ENCODE measurements at regions not wholly inside any gene's neighbourhood (a gene's known extent, or its start where the extent isn't known, plus 50 kb on each side); places are given as distances from the start of the nearest gene placed in this dataset.

DNA sequence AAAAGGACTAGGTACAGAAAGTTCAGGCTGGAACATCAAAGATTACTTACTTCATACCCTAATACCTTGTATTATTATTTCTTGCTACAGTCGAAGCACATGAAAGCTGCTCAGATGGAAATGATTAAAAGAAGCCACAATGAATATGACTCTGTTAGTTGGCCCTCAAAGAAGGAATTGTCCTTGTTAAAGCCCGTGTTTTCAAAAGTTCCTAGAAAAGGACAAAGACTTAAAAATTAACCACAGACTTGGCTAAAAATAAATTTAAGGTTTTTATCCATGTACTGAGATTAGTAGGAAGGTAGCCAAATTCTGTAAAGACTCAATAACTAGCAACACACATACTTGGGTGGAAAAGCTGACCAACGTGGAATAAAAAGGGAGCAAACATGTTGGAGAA, 251.0 kb upstream of the RARB start:
- no peaks in the 10 kb centered on the region for H3K4me1 ChIP-seq (ENCODE audit: control insufficient read depth, insufficient read depth, low read length)
- no peaks in the 10 kb centered on the region for H3K9me3 Mint-ChIP-seq
- H3K27me3 Mint-ChIP-seq (ENCODE audit: insufficient read depth): peaks cover 4% of the 10 kb centered on the region
- WGBS, 2 experiments (ENCODE audit: insufficient coverage in 1 of 2, insufficient read length in 1 of 2): 84% methylated on average over 3 of the region's 3 CpGs; no CpG with 5 or more reads in 1 of the 2 experiments
- no peaks in the 10 kb centered on the region for H3K9me3 ChIP-seq (ENCODE audit: control insufficient read depth, low read length)
- no peaks in the 10 kb centered on the region for H3K27me3 ChIP-seq (ENCODE audit: control insufficient read depth, insufficient read depth, low read length, poor library complexity, severe bottlenecking)
- H3K27ac Mint-ChIP-seq: no peak overlapping the region
- H3K4me3 Mint-ChIP-seq: no peak overlapping the region
- no peak for DNase-seq
- peaks cover 15% of the 10 kb centered on the region for H3K4me1 Mint-ChIP-seq
- TF ChIP-seq, protein P1, sequence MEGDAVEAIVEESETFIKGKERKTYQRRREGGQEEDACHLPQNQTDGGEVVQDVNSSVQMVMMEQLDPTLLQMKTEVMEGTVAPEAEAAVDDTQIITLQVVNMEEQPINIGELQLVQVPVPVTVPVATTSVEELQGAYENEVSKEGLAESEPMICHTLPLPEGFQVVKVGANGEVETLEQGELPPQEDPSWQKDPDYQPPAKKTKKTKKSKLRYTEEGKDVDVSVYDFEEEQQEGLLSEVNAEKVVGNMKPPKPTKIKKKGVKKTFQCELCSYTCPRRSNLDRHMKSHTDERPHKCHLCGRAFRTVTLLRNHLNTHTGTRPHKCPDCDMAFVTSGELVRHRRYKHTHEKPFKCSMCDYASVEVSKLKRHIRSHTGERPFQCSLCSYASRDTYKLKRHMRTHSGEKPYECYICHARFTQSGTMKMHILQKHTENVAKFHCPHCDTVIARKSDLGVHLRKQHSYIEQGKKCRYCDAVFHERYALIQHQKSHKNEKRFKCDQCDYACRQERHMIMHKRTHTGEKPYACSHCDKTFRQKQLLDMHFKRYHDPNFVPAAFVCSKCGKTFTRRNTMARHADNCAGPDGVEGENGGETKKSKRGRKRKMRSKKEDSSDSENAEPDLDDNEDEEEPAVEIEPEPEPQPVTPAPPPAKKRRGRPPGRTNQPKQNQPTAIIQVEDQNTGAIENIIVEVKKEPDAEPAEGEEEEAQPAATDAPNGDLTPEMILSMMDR (conservative IDR thresholded peaks at IDR 0.05): no peak
- no peaks in the 10 kb centered on the region for H3K36me3 Mint-ChIP-seq (ENCODE audit: low read depth)
- H3K4me3 ChIP-seq (ENCODE audit: low read length): no peak overlapping the region
- H3K36me3 ChIP-seq (ENCODE audit: control insufficient read depth, insufficient read depth, low read length): no peaks in the 10 kb centered on the region
- no peak overlapping the region for H3K27ac ChIP-seq (ENCODE audit: low read depth, low read length)
- H3K9ac ChIP-seq (ENCODE audit: extremely low read depth, low read length, poor library complexity, severe bottlenecking): no peak overlapping the region

DNA sequence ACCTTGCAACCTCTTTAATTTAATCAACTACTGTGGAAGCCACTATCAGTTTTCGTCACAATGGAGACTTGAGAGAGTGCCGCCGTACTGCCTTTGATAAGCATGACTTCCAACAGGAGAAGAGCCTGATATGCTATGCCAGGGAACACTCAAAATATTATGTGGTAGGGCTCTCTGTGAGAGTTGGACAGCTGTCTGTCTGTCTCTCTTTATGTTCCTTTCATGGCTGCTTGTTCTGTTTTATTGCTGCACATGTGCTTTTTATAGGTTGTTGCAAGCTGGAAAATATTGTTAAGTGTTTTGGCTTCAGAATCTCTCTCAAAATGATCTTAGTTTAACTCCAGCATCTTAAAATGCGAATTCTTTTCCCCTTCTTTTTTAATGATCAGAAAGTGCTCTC, 249.4 kb upstream of the RARB start:
- H3K27me3 Mint-ChIP-seq (ENCODE audit: insufficient read depth): peaks cover 4% of the 10 kb centered on the region
- Histone ChIP-seq H3K9me3 (ENCODE audit: control insufficient read depth, low read length) (no peaks in the 10 kb centered on the region), H3K4me3 (ENCODE audit: low read length) (no peak overlapping the region), H3K27me3 (ENCODE audit: control insufficient read depth, insufficient read depth, low read length, poor library complexity, severe bottlenecking) (no peaks in the 10 kb centered on the region), H3K9ac (ENCODE audit: extremely low read depth, low read length, poor library complexity, severe bottlenecking) (no peak overlapping the region), H3K27ac (ENCODE audit: low read depth, low read length) (no peak overlapping the region), H3K36me3 (ENCODE audit: control insufficient read depth, insufficient read depth, low read length) (no peaks in the 10 kb centered on the region), H3K4me1 (ENCODE audit: control insufficient read depth, insufficient read depth, low read length) (no peaks in the 10 kb centered on the region)
- H3K4me3 Mint-ChIP-seq: no peak overlapping the region
- no peaks in the 10 kb centered on the region for H3K9me3 Mint-ChIP-seq
- no peak overlapping the region for H3K27ac Mint-ChIP-seq
- no peaks in the 10 kb centered on the region for H3K36me3 Mint-ChIP-seq (ENCODE audit: low read depth)
- WGBS, 2 experiments (ENCODE audit: insufficient coverage in 1 of 2, insufficient read length in 1 of 2): 88 to 97% methylated on average over 4 of the region's 4 CpGs
- no peak for DNase-seq
- peaks cover 13% of the 10 kb centered on the region for H3K4me1 Mint-ChIP-seq
- TF ChIP-seq, protein P1 (conservative IDR thresholded peaks at IDR 0.05): no peak

DNA sequence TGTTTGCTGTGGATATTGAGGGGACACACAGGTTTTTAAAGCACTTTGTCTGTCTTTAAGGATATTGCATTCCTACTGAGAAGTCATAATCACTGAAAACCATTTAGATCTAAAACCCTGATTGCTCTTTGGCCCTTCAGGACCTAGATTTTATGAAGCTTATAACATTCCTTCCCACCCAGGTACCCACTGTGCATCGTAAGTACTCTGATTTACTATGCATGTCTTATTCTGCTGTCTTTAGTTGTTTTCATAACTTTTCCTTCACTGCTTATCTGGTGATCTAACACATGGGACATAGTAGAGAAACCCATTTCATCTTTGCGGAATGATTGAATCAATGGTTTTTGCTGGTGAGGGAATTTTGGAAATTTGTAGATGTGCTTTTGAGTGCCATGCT, 247.0 kb upstream of the RARB start:
- Mint-ChIP-seq H3K27ac (no peak overlapping the region), H3K9me3 (no peaks in the 10 kb centered on the region), H3K4me1 (no peaks in the 10 kb centered on the region), H3K36me3 (ENCODE audit: low read depth) (no peaks in the 10 kb centered on the region), H3K4me3 (no peak overlapping the region), H3K27me3 (ENCODE audit: insufficient read depth) (no peaks in the 10 kb centered on the region)
- Histone ChIP-seq H3K4me1 (ENCODE audit: control insufficient read depth, insufficient read depth, low read length) (no peaks in the 10 kb centered on the region), H3K4me3 (ENCODE audit: low read length) (no peak overlapping the region), H3K9me3 (ENCODE audit: control insufficient read depth, low read length) (no peaks in the 10 kb centered on the region), H3K9ac (ENCODE audit: extremely low read depth, low read length, poor library complexity, severe bottlenecking) (no peak overlapping the region), H3K27me3 (ENCODE audit: control insufficient read depth, insufficient read depth, low read length, poor library complexity, severe bottlenecking) (no peaks in the 10 kb centered on the region), H3K27ac (ENCODE audit: low read depth, low read length) (no peak overlapping the region), H3K36me3 (ENCODE audit: control insufficient read depth, insufficient read depth, low read length) (no peaks in the 10 kb centered on the region)
- 95 to 100% methylated on average over 2 of the region's 2 CpGs for WGBS, 2 experiments (ENCODE audit: insufficient coverage in 1 of 2, insufficient read length in 1 of 2)
- no peak for DNase-seq
- TF ChIP-seq, protein P1 (conservative IDR thresholded peaks at IDR 0.05): no peak

Data from endodermal cell (in vitro differentiated cells).